GM10266 (cell line): ENCODE measurements at regions not wholly inside any gene's neighbourhood (a gene's known extent, or its start where the extent isn't known, plus 50 kb on each side); places are given as distances from the start of the nearest gene placed in this dataset.

Experiments
- DNase-seq: peaks from one replicate; pipeline ENCODE4 v3.0.0; 2012; ENCODE audit errors: extremely low spot score
- CTCF ChIP-seq: IDR thresholded peaks from 2 replicates; pipeline ENCODE4 v1.5.1; 2012; ENCODE audit warnings: mild to moderate bottlenecking, low read depth; ENCODE audit not compliant: control insufficient read depth, insufficient read depth; ENCODE audit errors: missing control alignments

GRCh38 chr14:53310412-53310811 lies 157.3 kb upstream of the DDHD1 start:
- DNase-seq = no peak
- TF ChIP-seq CTCF = no peak

GRCh38 chr14:53306911-53307310 lies 153.8 kb upstream of the DDHD1 start:
- no peak for DNase-seq

DNA sequence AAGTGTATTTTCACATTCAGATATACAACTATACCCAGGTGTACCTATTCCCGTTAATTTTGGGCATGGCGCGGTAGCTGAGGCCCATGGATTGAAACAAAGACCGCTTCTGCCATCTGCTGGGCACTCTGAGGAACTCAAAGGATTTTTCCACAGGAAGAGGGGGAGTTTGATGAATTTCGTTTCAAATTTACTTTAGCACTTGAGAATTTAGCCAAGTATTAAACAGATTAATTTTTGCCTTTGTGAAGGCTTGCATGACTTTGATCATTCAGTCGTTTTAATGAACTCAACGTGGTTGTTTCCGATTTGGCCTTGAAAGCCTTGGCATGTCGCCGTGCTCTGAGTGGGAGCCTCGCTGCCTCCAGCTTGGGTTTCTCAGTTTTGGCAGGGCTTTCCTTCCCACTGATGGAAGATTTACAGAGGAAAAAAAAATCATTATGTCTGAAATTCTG lies 153.2 kb upstream of the DDHD1 start:
- TF ChIP-seq CTCF = peak; percentile 76

More at GRCh38 chr14:53306911-53307310, 153.8 kb upstream of the DDHD1 start:
- TF ChIP-seq CTCF = no peak

GRCh38 chr14:53304726-53305381 lies 151.7 kb upstream of the DDHD1 start:
- DNase-seq = no peak
- no peak for TF ChIP-seq CTCF

More for the DNA sequence above, 153.2 kb upstream of the DDHD1 start:
- DNase-seq = peak; percentile 45

GRCh38 chr14:53295985-53296582 lies 143.0 kb upstream of the DDHD1 start:
- DNase-seq = peak; percentile 28
- peak; percentile 54 for TF ChIP-seq CTCF

DNA sequence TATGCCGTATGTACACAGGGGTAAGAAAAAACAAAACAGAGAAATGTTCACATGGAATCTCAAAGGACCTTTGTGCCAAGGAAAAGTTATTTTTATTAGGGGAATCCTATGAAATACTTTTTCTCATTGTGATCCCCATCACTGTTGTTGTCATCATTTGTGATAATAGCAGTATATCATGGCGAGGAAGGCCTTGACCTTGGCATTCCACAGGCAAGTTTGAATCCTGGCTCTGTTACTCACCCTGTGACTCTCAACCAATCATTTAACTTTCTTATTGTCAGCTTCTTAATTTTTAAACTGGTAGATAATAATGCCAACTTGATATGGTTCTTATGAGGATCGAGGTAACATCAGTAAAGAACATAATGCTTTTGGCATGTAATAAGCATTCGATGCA lies 142.2 kb upstream of the DDHD1 start:
- no peak for DNase-seq
- TF ChIP-seq CTCF = no peak

GRCh38 chr14:53286301-53286700 lies 133.2 kb upstream of the DDHD1 start:
- no peak for TF ChIP-seq CTCF
- no peak for DNase-seq
